ENCODE measurements at regions not wholly inside any gene's neighbourhood (a gene's known extent, or its start where the extent isn't known, plus 50 kb on each side); places are given as distances from the start of the nearest gene placed in this dataset.

DNA sequence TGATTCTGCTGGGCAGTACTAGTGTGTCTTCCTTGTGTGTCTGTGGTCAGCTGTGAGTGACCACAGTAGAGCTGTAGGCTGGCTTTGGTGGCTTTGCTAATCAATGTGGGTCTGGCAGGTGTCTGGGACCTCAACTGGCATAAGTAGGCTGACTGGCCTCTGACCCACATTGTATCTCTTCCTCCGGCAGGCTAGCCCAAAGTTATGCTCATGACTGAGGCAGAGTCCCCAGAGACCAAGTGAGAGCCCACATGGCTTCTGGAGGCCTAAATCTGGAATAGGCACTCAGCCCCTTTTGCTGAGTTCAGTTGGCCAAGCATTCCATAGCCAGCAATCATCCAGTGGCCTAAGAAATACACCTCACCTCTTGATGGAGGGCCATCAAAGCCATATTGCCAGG lies 289.1 kb upstream of the SUCLG2 start:
- TF ChIP-seq, protein P1, sequence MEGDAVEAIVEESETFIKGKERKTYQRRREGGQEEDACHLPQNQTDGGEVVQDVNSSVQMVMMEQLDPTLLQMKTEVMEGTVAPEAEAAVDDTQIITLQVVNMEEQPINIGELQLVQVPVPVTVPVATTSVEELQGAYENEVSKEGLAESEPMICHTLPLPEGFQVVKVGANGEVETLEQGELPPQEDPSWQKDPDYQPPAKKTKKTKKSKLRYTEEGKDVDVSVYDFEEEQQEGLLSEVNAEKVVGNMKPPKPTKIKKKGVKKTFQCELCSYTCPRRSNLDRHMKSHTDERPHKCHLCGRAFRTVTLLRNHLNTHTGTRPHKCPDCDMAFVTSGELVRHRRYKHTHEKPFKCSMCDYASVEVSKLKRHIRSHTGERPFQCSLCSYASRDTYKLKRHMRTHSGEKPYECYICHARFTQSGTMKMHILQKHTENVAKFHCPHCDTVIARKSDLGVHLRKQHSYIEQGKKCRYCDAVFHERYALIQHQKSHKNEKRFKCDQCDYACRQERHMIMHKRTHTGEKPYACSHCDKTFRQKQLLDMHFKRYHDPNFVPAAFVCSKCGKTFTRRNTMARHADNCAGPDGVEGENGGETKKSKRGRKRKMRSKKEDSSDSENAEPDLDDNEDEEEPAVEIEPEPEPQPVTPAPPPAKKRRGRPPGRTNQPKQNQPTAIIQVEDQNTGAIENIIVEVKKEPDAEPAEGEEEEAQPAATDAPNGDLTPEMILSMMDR (IDR thresholded peaks at IDR 0.05), result no peak
- no peak for TF ChIP-seq POLR2AphosphoS5 (IDR thresholded peaks at IDR 0.05; ENCODE audit: insufficient read depth in 1 of 2, low read depth in 1 of 2)
- no peak for TF ChIP-seq POLR2A (IDR thresholded peaks at IDR 0.05)

Measured in vagina (tissue), 2 donors.